Endothelial cell of umbilical vein (primary cell): ENCODE measurements at regions not wholly inside any gene's neighbourhood (a gene's known extent, or its start where the extent isn't known, plus 50 kb on each side); places are given as distances from the start of the nearest gene placed in this dataset.

Experiments
- BruUV-seq: library from RNA; stranded (reverse); fragments of 400-500 nt; replicated peaks from 2 replicates; lab custom pipeline; 2021; lab: Mats Ljungman, UMichigan
- CTCF ChIA-PET: fragments of 300-600, 350-600 bp; sonication (Branson Sonifier 250); formaldehyde crosslinking; loops from one replicate; lab custom pipeline; 2021; ENCODE audit warnings: antibody characterized with exemption, inconsistent platforms; lab: Charles Lee
- POLR2A ChIA-PET: fragments of 300-600, 350-600 bp; sonication (Branson Sonifier 250); formaldehyde crosslinking; loops from one replicate; lab custom pipeline; 2021; ENCODE audit warnings: antibody characterized with exemption, inconsistent platforms; lab: Charles Lee
- DNase-seq: peaks from one replicate; pipeline ENCODE4 v3.0.0-alpha.2; 2011; ENCODE audit warnings: low read depth, low spot score
- FAIRE-seq: peaks from 2 replicates; lab custom pipeline; 2011; peaks lifted over from hg19 to GRCh38; lab: Jason Lieb, UNC
- H2AFZ ChIP-seq: 2 replicates; pipeline ENCODE4 v1.6.0; 2012; ENCODE audit warnings: low read depth, low read length, control low read depth, inconsistent platforms
- H3K27ac ChIP-seq: 2 replicates; pipeline ENCODE4 v1.5.1; 2011; ENCODE audit warnings: low read depth, mild to moderate bottlenecking, control low read depth, low read length, moderate library complexity; ENCODE audit not compliant: insufficient read depth
- H3K27me3 ChIP-seq, 2 experiments: 2 replicates each; pipeline versions ENCODE4 v1.6.0 to v1.6.1; 2011; ENCODE audit warnings: low read length in 2 of 2, mixed read lengths in 1 of 2; ENCODE audit not compliant: control insufficient read depth in 2 of 2, insufficient read depth in 2 of 2
- H3K36me3 ChIP-seq, 2 experiments: 2 replicates in 1 of 2; 3 replicates in 1 of 2; pipeline ENCODE4 v1.5.1; 2011; ENCODE audit warnings: low read length in 2 of 2, mild to moderate bottlenecking in 1 of 2, moderate library complexity in 1 of 2; ENCODE audit not compliant: control insufficient read depth in 2 of 2, insufficient read depth in 2 of 2; ENCODE audit errors: extremely low read depth in 1 of 2
- H3K4me1 ChIP-seq: 3 replicates; pipeline ENCODE4 v1.5.1; 2011; ENCODE audit warnings: mild to moderate bottlenecking, low read length; ENCODE audit not compliant: control insufficient read depth, insufficient read depth; ENCODE audit errors: extremely low read depth
- H3K4me2 ChIP-seq: 2 replicates; pipeline ENCODE4 v1.6.1; 2011; ENCODE audit warnings: low read length, control low read depth, mixed read lengths; ENCODE audit not compliant: insufficient read depth
- H3K4me3 ChIP-seq, 3 experiments: fragments of 200-600 bp in 1 of 3; sonication (generic), shearing (Covaris generic) in 1 of 3; replicated peaks in 1 of 3; 2 replicates each; pipeline ENCODE4 v1.5.1; 2011 to 2016; ENCODE audit warnings: control low read depth in 3 of 3, low read length in 3 of 3, mild to moderate bottlenecking in 2 of 3, inconsistent platforms in 1 of 3, low read depth in 1 of 3, moderate library complexity in 1 of 3; ENCODE audit not compliant: insufficient read depth in 1 of 3
- H3K79me2 ChIP-seq: 2 replicates; pipeline ENCODE4 v1.6.0; 2012; ENCODE audit warnings: low read length, inconsistent platforms; ENCODE audit not compliant: control insufficient read depth, insufficient read depth
- H3K9ac ChIP-seq: replicated peaks from 2 replicates; pipeline ENCODE3; 2011; ENCODE audit warnings: low read length, control low read depth; ENCODE audit not compliant: insufficient read depth; ENCODE audit errors: extremely low read depth
- H3K9me1 ChIP-seq: replicated peaks from 3 replicates; pipeline ENCODE4 v1.6.0; 2011; ENCODE audit warnings: mild to moderate bottlenecking, low read length; ENCODE audit not compliant: control insufficient read depth, insufficient read depth; ENCODE audit errors: extremely low read depth
- H3K9me3 ChIP-seq: replicated peaks from 2 replicates; pipeline ENCODE4 v1.5.1; 2012; ENCODE audit warnings: low read length, inconsistent platforms; ENCODE audit not compliant: control insufficient read depth, insufficient read depth
- H4K20me1 ChIP-seq: replicated peaks from 2 replicates; pipeline ENCODE3; 2011; ENCODE audit warnings: mild to moderate bottlenecking, low read length; ENCODE audit not compliant: control insufficient read depth, insufficient read depth; ENCODE audit errors: extremely low read depth
- CTCF ChIP-seq, 2 donors: IDR thresholded peaks; 1 replicate in 1 of 2; 2 replicates in 1 of 2; pipeline ENCODE4 v1.5.1; 2011; ENCODE audit warnings: low read length in 2 of 2, mild to moderate bottlenecking in 2 of 2, moderate library complexity in 2 of 2, control low read depth in 1 of 2, inconsistent platforms in 1 of 2, low read depth in 1 of 2; ENCODE audit not compliant: insufficient read depth in 1 of 2; ENCODE audit errors: extremely low read depth in 1 of 2
- EZH2 ChIP-seq: IDR thresholded peaks from 2 replicates; pipeline ENCODE4 v1.6.1; 2012; ENCODE audit warnings: borderline replicate concordance, low read depth, mild to moderate bottlenecking, moderate library complexity, low read length, inconsistent platforms; ENCODE audit not compliant: severe bottlenecking
- FOS ChIP-seq: IDR thresholded peaks from 2 replicates; pipeline ENCODE4 v1.6.1; 2011; ENCODE audit warnings: mild to moderate bottlenecking, low read length, moderate library complexity, borderline replicate concordance; ENCODE audit not compliant: insufficient read depth
- GATA2 ChIP-seq: IDR thresholded peaks from 2 replicates; pipeline ENCODE4 v1.7.0; 2011; ENCODE audit warnings: low read depth, mild to moderate bottlenecking, moderate library complexity, mixed read lengths, low read length; ENCODE audit not compliant: insufficient read length, insufficient read depth
- JUN ChIP-seq: IDR thresholded peaks from 2 replicates; pipeline ENCODE4 v1.6.1; 2011; ENCODE audit warnings: borderline replicate concordance, low read depth; ENCODE audit not compliant: insufficient read length, insufficient read depth
- MAX ChIP-seq: IDR thresholded peaks from 2 replicates; pipeline ENCODE4 v1.6.1; 2011; ENCODE audit not compliant: insufficient read depth, insufficient read length
- MYC ChIP-seq: IDR thresholded peaks from one replicate; pipeline ENCODE4 v1.6.1; 2011; ENCODE audit warnings: mild to moderate bottlenecking, low read depth, low read length
- POLR2A ChIP-seq: IDR thresholded peaks from 2 replicates; pipeline ENCODE4 v1.6.1; 2012; ENCODE audit warnings: low read depth, mild to moderate bottlenecking, control low read depth, low read length
- POLR2AphosphoS5 ChIP-seq: IDR thresholded peaks from 2 replicates; pipeline ENCODE4 v1.6.1; 2012; ENCODE audit warnings: low read depth, mild to moderate bottlenecking, control low read depth, low read length, moderate library complexity; ENCODE audit not compliant: insufficient read depth
- dilution Hi-C: fragments of 300-500 bp; cut with MboI; formaldehyde crosslinking; loops from one replicate; pipeline ENCODE4 v1.15.0; 2019; ENCODE audit warnings: low sequenced_read_pairs; ENCODE audit not compliant: extremely low pct_ligation_motif_present
- intact Hi-C: fragments of 100-400 bp; cut with micrococcal nuclease; formaldehyde crosslinking; loops from one replicate; pipeline ENCODE4 v1.10.0; 2022

GRCh38 chr12:23028158-23028802 is 403.3 kb downstream of the ETNK1 start:
- BruUV-seq, result no TSS peak
- Histone ChIP-seq H3K9ac (no peak overlapping the region), H3K4me2 (no peak overlapping the region), H4K20me1 (no peaks in the 10 kb centered on the region), H3K27ac (no peak overlapping the region), H3K27me3 (no peaks in the 10 kb centered on the region), H3K36me3 (no peaks in the 10 kb centered on the region), H3K79me2 (no peaks in the 10 kb centered on the region), H3K9me1 (no peaks in the 10 kb centered on the region), H2AFZ (no peak overlapping the region), H3K4me3 (no peak overlapping the region), H3K4me1 (no peaks in the 10 kb centered on the region), H3K9me3 (no peaks in the 10 kb centered on the region)
- TF ChIP-seq MAX, result no peak
- no peak for TF ChIP-seq GATA2
- TF ChIP-seq JUN, result no peak
- no peak for TF ChIP-seq CTCF (IDR thresholded peaks at IDR 0.05; ENCODE audit: extremely low read depth in 1 of 2, insufficient read depth in 1 of 2, low read depth in 1 of 2, low read length in 2 of 2)
- no peak for TF ChIP-seq EZH2
- TF ChIP-seq POLR2AphosphoS5, result no peak
- TF ChIP-seq POLR2A, result no peak
- no peak for TF ChIP-seq FOS
- no peak for TF ChIP-seq MYC
- dilution Hi-C loops (no loop called here), intact Hi-C loops (no loop called here)
- ChIA-PET POLR2A (no interaction called here), CTCF (interaction anchor here (1.9 kb wide), 1 partner anchor 9 kb away, joined by 6 read pairs; no protein-coding TSS in a partner anchor)
- FAIRE-seq (no peak), DNase-seq (no peak)
